ENCODE measurements at regions not wholly inside any gene's neighbourhood (a gene's known extent, or its start where the extent isn't known, plus 50 kb on each side); places are given as distances from the start of the nearest gene placed in this dataset.

DNA sequence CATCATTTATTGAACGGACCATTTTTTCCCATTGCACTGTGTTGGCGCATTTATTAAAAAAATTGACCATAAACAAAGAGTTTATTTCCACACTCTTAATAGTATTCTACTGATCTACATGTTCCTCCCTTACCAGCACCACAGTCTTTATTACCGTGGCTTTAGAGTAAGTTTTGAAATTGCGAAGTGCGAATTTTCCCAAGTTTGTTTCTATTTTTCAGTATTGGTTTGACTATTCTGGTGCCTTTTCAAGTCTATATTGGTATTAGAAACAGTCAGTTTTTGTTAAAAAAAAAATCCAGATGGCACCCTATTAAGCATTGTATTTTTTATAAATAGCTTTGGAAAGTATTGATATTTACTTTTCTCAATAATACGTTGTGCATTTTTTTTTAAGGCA is 795.1 kb upstream of the HS6ST1 start:
- DNase-seq (ENCODE audit: low spot score in 2 of 2), result no peak
- Histone ChIP-seq H3K27ac (no peak overlapping the region), H3K9me3 (no peaks in the 10 kb centered on the region), H3K27me3 (no peaks in the 10 kb centered on the region), H3K4me3 (no peak overlapping the region), H3K36me3 (no peaks in the 10 kb centered on the region), H3K4me1 (peaks cover 0 to 16% (median 2%) of the 10 kb centered on the region in 4 donors)
- no peak for TF ChIP-seq POLR2A (IDR thresholded peaks at IDR 0.05)
- TF ChIP-seq, protein P1, sequence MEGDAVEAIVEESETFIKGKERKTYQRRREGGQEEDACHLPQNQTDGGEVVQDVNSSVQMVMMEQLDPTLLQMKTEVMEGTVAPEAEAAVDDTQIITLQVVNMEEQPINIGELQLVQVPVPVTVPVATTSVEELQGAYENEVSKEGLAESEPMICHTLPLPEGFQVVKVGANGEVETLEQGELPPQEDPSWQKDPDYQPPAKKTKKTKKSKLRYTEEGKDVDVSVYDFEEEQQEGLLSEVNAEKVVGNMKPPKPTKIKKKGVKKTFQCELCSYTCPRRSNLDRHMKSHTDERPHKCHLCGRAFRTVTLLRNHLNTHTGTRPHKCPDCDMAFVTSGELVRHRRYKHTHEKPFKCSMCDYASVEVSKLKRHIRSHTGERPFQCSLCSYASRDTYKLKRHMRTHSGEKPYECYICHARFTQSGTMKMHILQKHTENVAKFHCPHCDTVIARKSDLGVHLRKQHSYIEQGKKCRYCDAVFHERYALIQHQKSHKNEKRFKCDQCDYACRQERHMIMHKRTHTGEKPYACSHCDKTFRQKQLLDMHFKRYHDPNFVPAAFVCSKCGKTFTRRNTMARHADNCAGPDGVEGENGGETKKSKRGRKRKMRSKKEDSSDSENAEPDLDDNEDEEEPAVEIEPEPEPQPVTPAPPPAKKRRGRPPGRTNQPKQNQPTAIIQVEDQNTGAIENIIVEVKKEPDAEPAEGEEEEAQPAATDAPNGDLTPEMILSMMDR (IDR thresholded peaks at IDR 0.05), result no peak
- no peak for TF ChIP-seq EP300 (IDR thresholded peaks at IDR 0.05)
- 92 to 93% methylated on average over 6 of the region's 6 CpGs for WGBS, 2 donors

DNA sequence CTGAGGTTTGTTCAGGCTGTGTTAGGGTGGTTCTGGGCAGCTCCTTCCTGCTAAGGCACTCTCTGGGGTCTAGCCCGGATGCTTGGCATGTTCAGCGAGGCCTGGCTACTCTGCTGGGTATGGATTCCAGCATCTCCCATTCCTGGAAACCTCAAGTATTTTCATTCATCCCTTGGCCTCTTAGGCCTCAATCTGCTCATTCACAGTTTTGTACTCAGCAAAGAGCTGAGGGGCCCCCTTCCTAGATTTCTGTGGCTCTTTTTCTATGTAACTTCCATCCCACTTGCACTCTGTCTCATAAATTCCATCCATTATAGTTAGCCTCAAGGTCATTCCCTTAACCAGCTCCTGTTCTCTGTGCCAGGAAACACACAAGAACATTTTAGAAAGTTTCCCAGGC is 798.8 kb upstream of the HS6ST1 start:
- Histone ChIP-seq H3K9me3 (no peaks in the 10 kb centered on the region), H3K36me3 (no peaks in the 10 kb centered on the region), H3K27ac (no peak overlapping the region), H3K27me3 (no peaks in the 10 kb centered on the region), H3K4me1 (peaks cover 0 to 16% (median 2%) of the 10 kb centered on the region in 4 donors), H3K4me3 (no peak overlapping the region)
- TF ChIP-seq, protein P1 (IDR thresholded peaks at IDR 0.05), result no peak
- TF ChIP-seq POLR2A (IDR thresholded peaks at IDR 0.05) (no peak), EP300 (IDR thresholded peaks at IDR 0.05) (no peak)
- WGBS, 2 donors, result 21 to 25% methylated on average over 2 of the region's 2 CpGs
- no peak for DNase-seq (ENCODE audit: low spot score in 2 of 2)

DNA sequence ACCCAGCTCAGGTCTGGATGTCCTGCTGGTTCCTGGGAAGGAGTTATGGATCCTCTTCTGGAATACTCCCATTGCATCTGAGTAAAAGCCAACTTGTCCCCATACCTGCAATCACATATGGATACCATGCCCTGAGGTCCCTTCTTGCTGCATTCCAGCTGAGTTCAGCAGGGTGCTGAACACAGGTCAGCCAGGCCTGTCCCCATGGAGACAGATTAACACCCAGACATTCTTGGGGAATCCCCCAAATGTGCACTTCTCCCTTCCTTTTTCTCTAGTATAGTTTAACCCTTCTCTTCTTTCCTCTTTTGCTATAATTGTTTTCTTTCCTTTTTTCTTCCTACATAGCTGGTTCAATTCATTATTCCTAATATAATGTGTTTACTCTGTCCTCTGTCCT is 799.6 kb upstream of the HS6ST1 start:
- H3K27ac ChIP-seq, result no peak overlapping the region
- TF ChIP-seq POLR2A (IDR thresholded peaks at IDR 0.05), result no peak
- TF ChIP-seq, protein P1 (IDR thresholded peaks at IDR 0.05), result no peak
- no peak for TF ChIP-seq EP300 (IDR thresholded peaks at IDR 0.05)
- H3K36me3 ChIP-seq, result no peaks in the 10 kb centered on the region
- no peaks in the 10 kb centered on the region for H3K27me3 ChIP-seq
- H3K4me1 ChIP-seq, result peaks cover 0 to 16% (median 2%) of the 10 kb centered on the region in 4 donors
- no peaks in the 10 kb centered on the region for H3K9me3 ChIP-seq
- DNase-seq (ENCODE audit: low spot score in 2 of 2), result no peak
- H3K4me3 ChIP-seq, result no peak overlapping the region

DNA sequence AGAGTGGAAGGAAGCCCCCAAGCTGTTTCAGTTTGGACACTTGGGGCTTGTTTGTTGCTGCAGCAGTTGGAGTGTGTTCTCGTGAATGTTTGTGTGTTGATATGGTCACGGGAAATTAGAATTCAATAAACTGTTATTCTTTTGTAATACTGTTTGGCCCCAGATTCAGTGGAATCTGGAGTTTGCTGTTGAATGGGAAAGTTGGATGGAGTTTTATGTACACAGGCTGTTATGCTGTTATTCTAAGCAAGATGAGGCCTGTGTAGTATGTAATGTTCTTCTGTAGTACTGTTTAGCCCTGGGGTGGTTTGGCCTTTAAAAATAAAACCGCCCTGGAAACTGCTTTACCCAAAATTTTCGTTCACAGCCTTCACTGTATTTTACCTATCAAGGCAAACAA is 810.4 kb upstream of the HS6ST1 start:
- H3K9me3 ChIP-seq, result no peaks in the 10 kb centered on the region
- no peak overlapping the region for H3K27ac ChIP-seq
- H3K36me3 ChIP-seq, result no peaks in the 10 kb centered on the region
- WGBS, 2 donors, result 43 to 44% methylated on average over 4 of the region's 4 CpGs
- no peaks in the 10 kb centered on the region for H3K4me1 ChIP-seq
- H3K4me3 ChIP-seq, result no peak overlapping the region
- no peak for DNase-seq (ENCODE audit: low spot score in 2 of 2)
- TF ChIP-seq, protein P1 (IDR thresholded peaks at IDR 0.05), result no peak
- no peak for TF ChIP-seq POLR2A (IDR thresholded peaks at IDR 0.05)
- no peak for TF ChIP-seq EP300 (IDR thresholded peaks at IDR 0.05)
- H3K27me3 ChIP-seq, result no peaks in the 10 kb centered on the region

DNA sequence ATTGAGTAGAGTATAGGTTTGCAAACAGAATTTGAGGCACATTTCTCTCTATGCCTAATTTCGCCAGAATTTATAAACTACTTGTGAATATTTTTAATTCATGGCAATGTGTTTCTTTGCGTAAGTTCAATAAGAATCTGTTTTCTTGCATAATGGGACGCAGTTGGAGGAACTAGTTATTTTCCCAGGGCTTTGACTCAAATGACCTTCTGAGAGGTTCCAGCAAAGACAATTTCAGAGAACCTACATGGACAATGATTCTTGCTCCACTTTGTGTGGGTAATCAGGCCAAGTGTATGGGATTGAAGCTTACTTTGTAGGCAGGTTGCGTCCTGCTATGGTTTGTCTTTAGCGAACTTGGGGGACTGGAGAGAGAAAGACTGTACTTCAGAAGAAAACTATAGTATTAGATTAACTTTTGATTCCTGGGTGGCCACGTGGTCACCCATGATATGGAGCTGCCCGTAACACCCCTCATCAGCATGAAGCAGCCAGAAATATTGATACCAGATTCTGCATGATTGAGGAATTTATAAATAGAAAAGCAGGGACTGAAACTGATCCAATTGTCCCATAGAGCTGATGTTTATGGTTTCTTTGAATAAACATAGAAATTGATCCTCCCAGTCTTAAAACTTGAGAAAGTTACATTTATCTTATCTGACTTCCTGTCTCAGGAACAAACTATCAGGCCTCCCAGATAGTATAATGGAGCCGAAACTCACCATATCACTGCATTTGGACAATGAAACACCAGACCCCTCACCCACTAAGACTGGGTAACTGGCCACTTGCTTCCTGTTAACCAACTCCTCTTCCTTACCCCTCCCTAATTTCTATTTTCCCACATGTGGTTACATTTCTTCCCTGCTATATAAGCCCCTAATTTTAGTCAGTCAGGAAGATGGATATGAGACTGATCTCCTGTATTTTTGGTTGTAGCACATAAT is 815.3 kb upstream of the HS6ST1 start:
- WGBS, 2 donors, result 83 to 93% methylated on average over 8 of the region's 8 CpGs
- Histone ChIP-seq H3K9me3 (no peaks in the 10 kb centered on the region), H3K27ac (no peak overlapping the region), H3K4me3 (no peak overlapping the region), H3K4me1 (no peaks in the 10 kb centered on the region), H3K36me3 (no peaks in the 10 kb centered on the region), H3K27me3 (no peaks in the 10 kb centered on the region)
- no peak for DNase-seq (ENCODE audit: low spot score in 2 of 2)
- TF ChIP-seq EP300 (IDR thresholded peaks at IDR 0.05), result no peak
- no peak for TF ChIP-seq POLR2A (IDR thresholded peaks at IDR 0.05)
- TF ChIP-seq, protein P1 (IDR thresholded peaks at IDR 0.05), result no peak
